ENCODE measurements at regions not wholly inside any gene's neighbourhood (a gene's known extent, or its start where the extent isn't known, plus 50 kb on each side); places are given as distances from the start of the nearest gene placed in this dataset.

GRCh38 chr6:97850458-97851212, 567.6 kb upstream of the MMS22L start:
- Histone ChIP-seq H3K27ac (ENCODE audit: control insufficient read depth, insufficient read depth) (no peak overlapping the region), H3K79me2 (ENCODE audit: control insufficient read depth, insufficient read depth, low read length) (no peaks in the 10 kb centered on the region), H4K20me1 (ENCODE audit: control insufficient read depth, insufficient read depth) (no peaks in the 10 kb centered on the region), H3K9me3 (replicated peaks; ENCODE audit: control insufficient read depth, insufficient read depth, low read length) (no peaks in the 10 kb centered on the region), H3K9ac (ENCODE audit: control insufficient read depth, insufficient read depth, low read length) (no peak overlapping the region), H3K36me3 (ENCODE audit: control insufficient read depth in 2 of 2, insufficient read depth in 2 of 2, low read length in 1 of 2) (no peaks in the 10 kb centered on the region), H2AFZ (ENCODE audit: control insufficient read depth, low read depth, low read length) (no peak overlapping the region), H3K4me2 (ENCODE audit: control insufficient read depth, insufficient read depth) (no peak overlapping the region), H3K27me3 (replicated peaks in 1 of 2; ENCODE audit: control insufficient read depth in 2 of 2, insufficient read depth in 2 of 2, low read length in 1 of 2) (no peaks in the 10 kb centered on the region), H3K4me1 (ENCODE audit: control insufficient read depth, insufficient read depth, low read length) (no peaks in the 10 kb centered on the region), H3K4me3 (no peak overlapping the region)
- RAD21 ChIA-PET (ENCODE audit: unreplicated experiment): no interaction called here
- FAIRE-seq: no peak
- intact Hi-C loops (cut with micrococcal nuclease; ENCODE audit: unreplicated experiment) (no loop called here), in situ Hi-C loops (cut with MboI) (no loop called here)
- no TSS peak for BruUV-seq (replicated peaks)
- POLR2A ChIA-PET: no interaction called here
- no peak for DNase-seq (ENCODE audit: low read depth, low spot score)
- no peak for ATAC-seq
- 15% methylated on average over 5 of the region's 5 CpGs for WGBS (ENCODE audit: insufficient coverage, insufficient replicate concordance, low lambda C conversion rate, missing lambda C conversion rate)
- SMC1A ChIA-PET (ENCODE audit: uncharacterized antibody, unreplicated experiment): no interaction called here
- CTCF ChIA-PET: no interaction called here
- TF ChIP-seq YY1 (IDR thresholded peaks at IDR 0.05; ENCODE audit: low read depth, low read length): no peak
- TF ChIP-seq EED (IDR thresholded peaks at IDR 0.05; ENCODE audit: low read depth): no peak
- no peak for TF ChIP-seq GABPA (IDR thresholded peaks at IDR 0.05; ENCODE audit: low read depth)
- TF ChIP-seq CUX1 (IDR thresholded peaks at IDR 0.05; ENCODE audit: insufficient replicate concordance, low read depth, low read length): no peak
- TF ChIP-seq USF2 (IDR thresholded peaks at IDR 0.05; ENCODE audit: borderline replicate concordance, low read depth, low read length): no peak
- no peak for TF ChIP-seq EZH2 (IDR thresholded peaks at IDR 0.05; ENCODE audit: borderline replicate concordance, control insufficient read depth, low read depth, low read length)
- TF ChIP-seq WRNIP1 (IDR thresholded peaks at IDR 0.05; ENCODE audit: borderline replicate concordance, low read depth, low read length): no peak
- no peak for TF ChIP-seq TBL1XR1 (IDR thresholded peaks at IDR 0.05; ENCODE audit: low read depth, low read length)
- TF ChIP-seq POLR2AphosphoS5 (IDR thresholded peaks at IDR 0.05; ENCODE audit: low read length): no peak
- TF ChIP-seq PRDM15 (CRISPR knock-in tag; IDR thresholded peaks at IDR 0.05): no peak
- TF ChIP-seq SMC3 (IDR thresholded peaks at IDR 0.05; ENCODE audit: borderline replicate concordance, low read length): no peak
- TF ChIP-seq PML (IDR thresholded peaks at IDR 0.05; ENCODE audit: low read length): no peak

Measured in GM12878 (cell line).